GM19468 (cell line): ENCODE measurements at regions not wholly inside any gene's neighbourhood (a gene's known extent, or its start where the extent isn't known, plus 50 kb on each side); places are given as distances from the start of the nearest gene placed in this dataset.

Source experiments
- ATAC-seq: cut with Tn5 transposase; IDR thresholded peaks from one replicate; pipeline ENCODE4 v1.9.1; 2021; ENCODE audit warnings: mild to moderate bottlenecking, moderate library complexity, moderate number of reproducible peaks; ENCODE audit not compliant: unreplicated experiment; ENCODE audit errors: extremely low read depth

GRCh38 chr4:96630839-96631238 lies 790.9 kb downstream of the PDHA2 start:
- no peak for ATAC-seq

- ATAC-seq, result no peak
These were observed 798.1 kb downstream of the PDHA2 start for GRCh38 chr4:96637971-96638412.

GRCh38 chr4:96639932-96640331 lies 800.0 kb downstream of the PDHA2 start:
- ATAC-seq, result no peak

- no peak for ATAC-seq
These were observed 802.6 kb downstream of the PDHA2 start for GRCh38 chr4:96642490-96642889.

GRCh38 chr4:96646146-96646545 lies 806.3 kb downstream of the PDHA2 start:
- no peak for ATAC-seq

- ATAC-seq, result no peak
These were observed 809.6 kb downstream of the PDHA2 start for GRCh38 chr4:96649536-96649935.

- ATAC-seq, result no peak
These were observed 812.3 kb downstream of the PDHA2 start for GRCh38 chr4:96652158-96652557.

GRCh38 chr4:96652821-96653220 lies 812.9 kb downstream of the PDHA2 start:
- no peak for ATAC-seq

GRCh38 chr4:96654045-96654444 lies 814.2 kb downstream of the PDHA2 start:
- ATAC-seq, result no peak

- no peak for ATAC-seq
These were observed 830.5 kb downstream of the PDHA2 start for GRCh38 chr4:96670381-96670780.

- no peak for ATAC-seq
These were observed 835.5 kb downstream of the PDHA2 start for GRCh38 chr4:96675416-96675815.

- ATAC-seq, result no peak
These were observed 836.0 kb downstream of the PDHA2 start for GRCh38 chr4:96675896-96676295.

GRCh38 chr4:96676754-96677435 lies 837.0 kb downstream of the PDHA2 start:
- no peak for ATAC-seq

- no peak for ATAC-seq
These were observed 837.6 kb downstream of the PDHA2 start for GRCh38 chr4:96677499-96677898.

- ATAC-seq, result no peak
These were observed 841.3 kb downstream of the PDHA2 start for GRCh38 chr4:96681218-96681617.

- ATAC-seq, result no peak
These were observed 845.8 kb downstream of the PDHA2 start for GRCh38 chr4:96685691-96686090.

GRCh38 chr4:96691521-96691920 lies 851.6 kb downstream of the PDHA2 start:
- ATAC-seq, result no peak

GRCh38 chr4:96698831-96699230 lies 858.9 kb downstream of the PDHA2 start:
- no peak for ATAC-seq

GRCh38 chr4:96703265-96703664 lies 863.4 kb downstream of the PDHA2 start:
- ATAC-seq, result no peak

GRCh38 chr4:96708766-96709165 lies 868.9 kb downstream of the PDHA2 start:
- ATAC-seq, result no peak

GRCh38 chr4:96713271-96713850 lies 873.5 kb downstream of the PDHA2 start:
- ATAC-seq, result no peak

GRCh38 chr4:96729641-96730040 lies 889.7 kb downstream of the PDHA2 start:
- no peak for ATAC-seq
